ENCODE measurements at regions not wholly inside any gene's neighbourhood (a gene's known extent, or its start where the extent isn't known, plus 50 kb on each side); places are given as distances from the start of the nearest gene placed in this dataset.

DNA sequence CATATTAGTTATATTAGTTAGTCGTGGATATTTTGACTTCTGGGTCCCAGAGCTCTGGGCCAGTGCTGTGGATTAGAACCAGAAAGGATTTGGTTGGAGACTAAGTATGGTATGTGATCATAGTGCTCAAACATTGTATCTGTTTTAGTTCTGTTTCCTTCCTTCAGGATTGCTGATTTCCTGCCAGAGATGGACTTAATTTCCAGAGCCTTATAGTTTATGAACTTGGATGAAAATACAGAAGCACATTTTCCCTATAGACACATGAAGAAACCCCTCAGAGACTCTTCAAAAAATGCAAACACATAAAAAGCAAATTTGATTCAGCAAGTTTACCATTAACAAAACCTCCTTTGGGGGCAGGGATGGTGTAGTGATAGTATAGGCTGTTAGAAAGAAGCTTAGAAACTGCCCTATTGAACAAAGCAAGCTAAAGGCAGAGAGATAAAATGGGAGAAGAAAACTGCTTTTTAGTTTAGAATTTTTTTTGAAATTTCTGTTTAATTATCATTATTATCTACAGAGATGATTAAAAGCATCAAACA is 88.7 kb upstream of the EFEMP1 start:
- TF ChIP-seq POLR2A (IDR thresholded peaks at IDR 0.05; ENCODE audit: low read depth) = no peak
- TF ChIP-seq, protein P1, sequence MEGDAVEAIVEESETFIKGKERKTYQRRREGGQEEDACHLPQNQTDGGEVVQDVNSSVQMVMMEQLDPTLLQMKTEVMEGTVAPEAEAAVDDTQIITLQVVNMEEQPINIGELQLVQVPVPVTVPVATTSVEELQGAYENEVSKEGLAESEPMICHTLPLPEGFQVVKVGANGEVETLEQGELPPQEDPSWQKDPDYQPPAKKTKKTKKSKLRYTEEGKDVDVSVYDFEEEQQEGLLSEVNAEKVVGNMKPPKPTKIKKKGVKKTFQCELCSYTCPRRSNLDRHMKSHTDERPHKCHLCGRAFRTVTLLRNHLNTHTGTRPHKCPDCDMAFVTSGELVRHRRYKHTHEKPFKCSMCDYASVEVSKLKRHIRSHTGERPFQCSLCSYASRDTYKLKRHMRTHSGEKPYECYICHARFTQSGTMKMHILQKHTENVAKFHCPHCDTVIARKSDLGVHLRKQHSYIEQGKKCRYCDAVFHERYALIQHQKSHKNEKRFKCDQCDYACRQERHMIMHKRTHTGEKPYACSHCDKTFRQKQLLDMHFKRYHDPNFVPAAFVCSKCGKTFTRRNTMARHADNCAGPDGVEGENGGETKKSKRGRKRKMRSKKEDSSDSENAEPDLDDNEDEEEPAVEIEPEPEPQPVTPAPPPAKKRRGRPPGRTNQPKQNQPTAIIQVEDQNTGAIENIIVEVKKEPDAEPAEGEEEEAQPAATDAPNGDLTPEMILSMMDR (IDR thresholded peaks at IDR 0.05) = no peak
